HCT116 (cell line): ENCODE measurements at regions not wholly inside any gene's neighbourhood (a gene's known extent, or its start where the extent isn't known, plus 50 kb on each side); places are given as distances from the start of the nearest gene placed in this dataset.

Source experiments
- ATAC-seq: fragments of 200-7000 bp; cut with Tn5 transposase; 2 replicates; pipeline ENCODE4 v1.9.1; 2020; ENCODE audit warnings: mild to moderate bottlenecking, moderate library complexity
- BruUV-seq: library from RNA; stranded (reverse); fragments of 400-500 nt; replicated peaks from 2 replicates; lab custom pipeline; 2021; lab: Mats Ljungman, UMichigan
- CTCF ChIA-PET: fragments of 300-600 bp; sonication (Branson Sonifier 250); formaldehyde crosslinking; loops from one replicate; lab custom pipeline; 2021; ENCODE audit warnings: antibody characterized with exemption; lab: Charles Lee
- POLR2A ChIA-PET: fragments of 300-600, 350-600 bp; sonication (Branson Sonifier 250); formaldehyde crosslinking; loops from one replicate; lab custom pipeline; 2021; ENCODE audit warnings: antibody characterized with exemption; lab: Charles Lee
- RAD21 ChIA-PET, 2 experiments: fragments of 300-600 bp; sonication (Branson Sonifier 250); formaldehyde crosslinking; loops; one replicate each; lab custom pipeline; 2023; ENCODE audit warnings: low total read pairs in 2 of 2; ENCODE audit not compliant: uncharacterized antibody in 2 of 2, unreplicated experiment in 2 of 2, low non-redundant PET in 1 of 2; lab: Charles Lee
- DNase-seq: peaks from one replicate; pipeline ENCODE4 v3.0.0-alpha.2; 2010; ENCODE audit warnings: low read depth, low spot score
- H2AFZ ChIP-seq: fragments of 200-600 bp; shearing (Covaris generic), sonication (generic); 2 replicates; pipeline ENCODE4 v1.6.1; 2017; ENCODE audit warnings: low read depth, mixed run types, mixed read lengths, antibody characterized with exemption, low read length; ENCODE audit not compliant: poor library complexity, severe bottlenecking
- H3K27ac ChIP-seq: 2 replicates; pipeline ENCODE4 v1.5.1; 2012; ENCODE audit warnings: low read depth, low read length
- H3K27me3 ChIP-seq: fragments of 200-600 bp; sonication (generic); 2 replicates; pipeline ENCODE4 v1.6.1; 2016; ENCODE audit warnings: mixed run types, low read length, mixed read lengths; ENCODE audit not compliant: insufficient read depth
- H3K36me3 ChIP-seq, 2 experiments: fragments of 200-500 bp in 1 of 2; fragments of 200-600 bp in 1 of 2; sonication (Bioruptor generic) in 1 of 2; sonication (generic) in 1 of 2; 2 replicates each; pipeline versions ENCODE4 v1.5.1 to v1.6.1; 2014 to 2016; ENCODE audit warnings: low read length in 2 of 2, inconsistent platforms in 1 of 2, mixed read lengths in 1 of 2, mixed run types in 1 of 2; ENCODE audit not compliant: insufficient read depth in 2 of 2, control insufficient read depth in 1 of 2
- H3K4me1 ChIP-seq, 2 experiments: fragments of 200-600 bp in 1 of 2; sonication (generic) in 1 of 2; 2 replicates each; pipeline versions ENCODE4 v1.5.1 to v1.6.1; 2012 to 2017; ENCODE audit warnings: low read length in 2 of 2, inconsistent platforms in 1 of 2, mild to moderate bottlenecking in 1 of 2, mixed read lengths in 1 of 2, mixed run types in 1 of 2, moderate library complexity in 1 of 2; ENCODE audit not compliant: insufficient read depth in 2 of 2, control insufficient read depth in 1 of 2
- H3K4me2 ChIP-seq: fragments of 200-600 bp; sonication (generic); 2 replicates; pipeline ENCODE4 v1.6.1; 2017; ENCODE audit warnings: mixed run types, low read length, mixed read lengths
- H3K4me3 ChIP-seq, 2 experiments: fragments of 200-600 bp in 1 of 2; sonication (generic) in 1 of 2; replicated peaks in 1 of 2; 2 replicates each; pipeline ENCODE4 v1.5.1; 2011 to 2016; ENCODE audit warnings: low read length in 2 of 2, control low read depth in 1 of 2, low read depth in 1 of 2, mild to moderate bottlenecking in 1 of 2, mixed read lengths in 1 of 2, mixed run types in 1 of 2
- H3K79me2 ChIP-seq: fragments of 200-600 bp; sonication (generic); 2 replicates; pipeline ENCODE4 v1.6.1; 2017; ENCODE audit warnings: mild to moderate bottlenecking, mixed run types, low read length, moderate library complexity, mixed read lengths; ENCODE audit not compliant: insufficient read depth
- H3K9ac ChIP-seq: fragments of 200-600 bp; sonication (generic); 2 replicates; pipeline ENCODE4 v1.6.1; 2016; ENCODE audit warnings: low read length, mixed read lengths
- H3K9me2 ChIP-seq: fragments of 200-600 bp; sonication (generic), shearing (Covaris generic); 2 replicates; pipeline ENCODE4 v1.6.1; 2017; ENCODE audit warnings: mixed run types, mild to moderate bottlenecking, moderate library complexity; ENCODE audit not compliant: insufficient read depth
- H3K9me3 ChIP-seq, 2 experiments: fragments of 200-500 bp in 1 of 2; fragments of 200-600 bp in 1 of 2; sonication (Bioruptor generic) in 1 of 2; sonication (generic) in 1 of 2; 2 replicates each; pipeline ENCODE4 v1.6.1; 2014 to 2017; ENCODE audit warnings: low read length in 2 of 2, mixed read lengths in 2 of 2, inconsistent platforms in 1 of 2, low read depth in 1 of 2, mild to moderate bottlenecking in 1 of 2, mixed run types in 1 of 2, moderate library complexity in 1 of 2; ENCODE audit not compliant: control insufficient read depth in 1 of 2, insufficient read depth in 1 of 2
- H4K20me1 ChIP-seq: fragments of 200-600 bp; sonication (generic), shearing (Covaris generic); 2 replicates; pipeline ENCODE4 v1.6.1; 2017; ENCODE audit warnings: mixed run types, mild to moderate bottlenecking, moderate library complexity; ENCODE audit not compliant: insufficient read depth
- CBX3 ChIP-seq: IDR thresholded peaks from 2 replicates; pipeline ENCODE4 v1.6.1; 2012; ENCODE audit warnings: low read depth
- CEBPB ChIP-seq: IDR thresholded peaks from 2 replicates; pipeline ENCODE4 v1.6.1; 2012; ENCODE audit warnings: low read depth
- EZH2phosphoT487 ChIP-seq: fragments of 200-600 bp; IDR thresholded peaks from 2 replicates; pipeline ENCODE4 v1.6.1; 2018; ENCODE audit warnings: antibody characterized with exemption, borderline replicate concordance
- FOSL1 ChIP-seq: IDR thresholded peaks from 2 replicates; pipeline ENCODE4 v1.6.1; 2012; ENCODE audit warnings: low read depth
- JUND ChIP-seq: IDR thresholded peaks from 2 replicates; pipeline ENCODE4 v1.6.1; 2012
- MAX ChIP-seq: IDR thresholded peaks from 2 replicates; pipeline ENCODE4 v1.6.1; 2012
- POLR2A ChIP-seq: IDR thresholded peaks from 2 replicates; pipeline ENCODE4 v1.7.0; 2011; ENCODE audit warnings: borderline replicate concordance; ENCODE audit not compliant: insufficient read depth, insufficient read length; ENCODE audit errors: extremely low read depth
- POLR2AphosphoS5 ChIP-seq: IDR thresholded peaks from 2 replicates; pipeline ENCODE4 v1.6.1; 2011; ENCODE audit warnings: mild to moderate bottlenecking, low read depth, low read length, moderate library complexity
- RAD21 ChIP-seq: IDR thresholded peaks from 2 replicates; pipeline ENCODE4 v1.6.1; 2012; ENCODE audit warnings: low read depth, mild to moderate bottlenecking
- SIN3A ChIP-seq: IDR thresholded peaks from 2 replicates; pipeline ENCODE4 v1.6.1; 2012; ENCODE audit warnings: low read depth
- SRF ChIP-seq: IDR thresholded peaks from 2 replicates; pipeline ENCODE4 v1.6.1; 2012; ENCODE audit warnings: low read depth
- YY1 ChIP-seq: IDR thresholded peaks from 2 replicates; pipeline ENCODE4 v1.6.1; 2011; ENCODE audit warnings: low read length, low read depth, moderate library complexity, mild to moderate bottlenecking; ENCODE audit not compliant: insufficient replicate concordance; ENCODE audit errors: extremely low read depth
- ZFX ChIP-seq: fragments of 450-650 bp; IDR thresholded peaks from 2 replicates; pipeline ENCODE4 v1.6.1; 2017
- intact Hi-C: fragments of 100-400 bp; cut with micrococcal nuclease; formaldehyde crosslinking; loops from 2 replicates; pipeline ENCODE4 v1.10.0; 2022
- TF ChIP-seq, protein P1 (sequence below): IDR thresholded peaks from 2 replicates; pipeline ENCODE4 v1.6.1; 2011; ENCODE audit warnings: mild to moderate bottlenecking, low read length, moderate library complexity; ENCODE audit not compliant: insufficient replicate concordance; ENCODE audit errors: extremely low read depth

- intact Hi-C loops: no loop called here
- Histone ChIP-seq H3K9me2 (no peaks in the 10 kb centered on the region), H3K79me2 (no peaks in the 10 kb centered on the region), H3K9ac (no peak overlapping the region), H3K4me1 (no peaks in the 10 kb centered on the region), H2AFZ (no peak overlapping the region), H3K4me2 (no peak overlapping the region), H3K36me3 (no peaks in the 10 kb centered on the region), H3K4me3 (no peak overlapping the region), H3K9me3 (no peaks in the 10 kb centered on the region), H3K27me3 (no peaks in the 10 kb centered on the region), H3K27ac (no peak overlapping the region), H4K20me1 (no peaks in the 10 kb centered on the region)
- CTCF ChIA-PET: no interaction called here
- BruUV-seq: no TSS peak
- POLR2A ChIA-PET: no interaction called here
- DNase-seq (no peak), ATAC-seq (no peak)
- TF ChIP-seq ZFX (no peak), MAX (no peak), JUND (no peak), POLR2A (no peak), YY1 (no peak), SRF (no peak), EZH2phosphoT487 (no peak), SIN3A (no peak), POLR2AphosphoS5 (no peak), RAD21 (no peak), FOSL1 (no peak), CEBPB (no peak), CBX3 (no peak)
- TF ChIP-seq, protein P1, sequence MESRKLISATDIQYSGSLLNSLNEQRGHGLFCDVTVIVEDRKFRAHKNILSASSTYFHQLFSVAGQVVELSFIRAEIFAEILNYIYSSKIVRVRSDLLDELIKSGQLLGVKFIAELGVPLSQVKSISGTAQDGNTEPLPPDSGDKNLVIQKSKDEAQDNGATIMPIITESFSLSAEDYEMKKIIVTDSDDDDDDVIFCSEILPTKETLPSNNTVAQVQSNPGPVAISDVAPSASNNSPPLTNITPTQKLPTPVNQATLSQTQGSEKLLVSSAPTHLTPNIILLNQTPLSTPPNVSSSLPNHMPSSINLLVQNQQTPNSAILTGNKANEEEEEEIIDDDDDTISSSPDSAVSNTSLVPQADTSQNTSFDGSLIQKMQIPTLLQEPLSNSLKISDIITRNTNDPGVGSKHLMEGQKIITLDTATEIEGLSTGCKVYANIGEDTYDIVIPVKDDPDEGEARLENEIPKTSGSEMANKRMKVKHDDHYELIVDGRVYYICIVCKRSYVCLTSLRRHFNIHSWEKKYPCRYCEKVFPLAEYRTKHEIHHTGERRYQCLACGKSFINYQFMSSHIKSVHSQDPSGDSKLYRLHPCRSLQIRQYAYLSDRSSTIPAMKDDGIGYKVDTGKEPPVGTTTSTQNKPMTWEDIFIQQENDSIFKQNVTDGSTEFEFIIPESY: no peak
- RAD21 ChIA-PET: no interaction called here
Measured at GRCh38 chr4:147312376-147313046, 168.4 kb upstream of the EDNRA start.
